ENCODE measurements at regions not wholly inside any gene's neighbourhood (a gene's known extent, or its start where the extent isn't known, plus 50 kb on each side); places are given as distances from the start of the nearest gene placed in this dataset.
"Not testable (repeated sequence)": the region's sequence is repeated elsewhere in the genome, so short reads cannot be mapped to it uniquely, and the experiment has no call there.

- no peaks in the 10 kb centered on the region for H3K9me3 Mint-ChIP-seq
- no peak overlapping the region for H3K27ac Mint-ChIP-seq
- no peaks in the 10 kb centered on the region for H3K36me3 Mint-ChIP-seq (ENCODE audit: low read depth)
- DNase-seq: no peak
- no peaks in the 10 kb centered on the region for H3K4me1 Mint-ChIP-seq (ENCODE audit: low read depth)
- H3K27me3 Mint-ChIP-seq: no peaks in the 10 kb centered on the region
- no peak overlapping the region for H3K4me3 Mint-ChIP-seq
Measured at GRCh38 chr14:99032759-99033158, 239.2 kb downstream of the BCL11B start.

GRCh38 chr14:99033951-99034350, 238.0 kb downstream of the BCL11B start:
- H3K4me1 Mint-ChIP-seq (ENCODE audit: low read depth): no peaks in the 10 kb centered on the region
- no peaks in the 10 kb centered on the region for H3K27me3 Mint-ChIP-seq
- no peaks in the 10 kb centered on the region for H3K36me3 Mint-ChIP-seq (ENCODE audit: low read depth)
- no peak overlapping the region for H3K4me3 Mint-ChIP-seq
- H3K27ac Mint-ChIP-seq: no peak overlapping the region
- no peaks in the 10 kb centered on the region for H3K9me3 Mint-ChIP-seq
- peak; percentile 9 for DNase-seq

GRCh38 chr14:99034711-99035171, 237.3 kb downstream of the BCL11B start:
- H3K4me1 Mint-ChIP-seq (ENCODE audit: low read depth): no peaks in the 10 kb centered on the region
- H3K4me3 Mint-ChIP-seq: no peak overlapping the region
- no peaks in the 10 kb centered on the region for H3K27me3 Mint-ChIP-seq
- no peaks in the 10 kb centered on the region for H3K36me3 Mint-ChIP-seq (ENCODE audit: low read depth)
- H3K9me3 Mint-ChIP-seq: no peaks in the 10 kb centered on the region
- DNase-seq: peak; percentile 20
- H3K27ac Mint-ChIP-seq: no peak overlapping the region

GRCh38 chr14:99035268-99035667, 236.7 kb downstream of the BCL11B start:
- DNase-seq: peak; percentile 2
- Mint-ChIP-seq H3K27ac (no peak overlapping the region), H3K36me3 (ENCODE audit: low read depth) (no peaks in the 10 kb centered on the region), H3K9me3 (no peaks in the 10 kb centered on the region), H3K4me1 (ENCODE audit: low read depth) (no peaks in the 10 kb centered on the region), H3K27me3 (no peaks in the 10 kb centered on the region), H3K4me3 (no peak overlapping the region)

DNA sequence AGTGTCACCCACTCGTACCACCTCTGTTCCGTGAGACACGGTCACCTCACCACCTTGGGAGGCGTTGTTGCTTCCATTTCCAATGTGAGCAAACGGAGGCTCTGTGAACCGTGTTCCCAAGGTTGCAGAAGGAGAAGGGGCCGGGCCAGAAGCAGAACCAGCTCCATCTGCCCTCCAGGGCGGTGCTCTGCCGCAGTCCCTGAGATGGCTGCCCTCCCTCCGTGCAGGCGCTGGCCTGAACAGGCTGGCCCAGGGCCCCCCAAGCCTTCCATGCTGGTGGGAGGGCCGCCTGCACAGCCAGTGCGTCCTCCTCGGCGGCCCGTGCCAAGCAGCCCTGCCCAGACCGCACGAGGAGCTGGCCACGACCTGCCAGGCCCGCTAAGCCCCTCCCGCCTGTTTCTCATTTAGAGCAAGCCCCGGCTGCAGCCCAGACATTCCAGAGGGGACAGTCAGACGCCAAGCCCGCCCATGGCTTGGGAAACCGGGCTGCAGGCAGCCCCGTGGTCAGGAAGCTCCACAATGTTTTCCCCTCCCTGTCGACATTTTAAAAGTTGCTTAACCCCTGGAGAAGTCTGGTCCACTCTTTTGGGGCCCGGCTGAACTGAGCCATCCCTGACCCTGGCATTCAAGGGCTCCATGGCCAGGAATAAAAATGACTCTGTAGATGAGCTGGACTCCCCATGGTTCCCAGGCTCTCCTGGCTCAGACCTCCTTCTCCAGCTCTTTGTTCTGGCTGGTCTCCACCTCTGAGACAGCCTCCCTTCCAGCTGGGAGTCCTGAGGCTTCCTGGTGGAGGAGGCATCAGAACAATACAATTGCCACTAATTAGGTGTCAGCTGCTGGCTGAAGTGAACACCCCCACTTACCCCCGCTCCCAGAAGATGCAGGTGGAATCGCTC, 236.0 kb downstream of the BCL11B start:
- no peaks in the 10 kb centered on the region for H3K9me3 Mint-ChIP-seq
- no peaks in the 10 kb centered on the region for H3K27me3 Mint-ChIP-seq
- H3K4me3 Mint-ChIP-seq: no peak overlapping the region
- no peaks in the 10 kb centered on the region for H3K4me1 Mint-ChIP-seq (ENCODE audit: low read depth)
- H3K27ac Mint-ChIP-seq: no peak overlapping the region
- H3K36me3 Mint-ChIP-seq (ENCODE audit: low read depth): no peaks in the 10 kb centered on the region
- DNase-seq: peak; percentile 11

DNA sequence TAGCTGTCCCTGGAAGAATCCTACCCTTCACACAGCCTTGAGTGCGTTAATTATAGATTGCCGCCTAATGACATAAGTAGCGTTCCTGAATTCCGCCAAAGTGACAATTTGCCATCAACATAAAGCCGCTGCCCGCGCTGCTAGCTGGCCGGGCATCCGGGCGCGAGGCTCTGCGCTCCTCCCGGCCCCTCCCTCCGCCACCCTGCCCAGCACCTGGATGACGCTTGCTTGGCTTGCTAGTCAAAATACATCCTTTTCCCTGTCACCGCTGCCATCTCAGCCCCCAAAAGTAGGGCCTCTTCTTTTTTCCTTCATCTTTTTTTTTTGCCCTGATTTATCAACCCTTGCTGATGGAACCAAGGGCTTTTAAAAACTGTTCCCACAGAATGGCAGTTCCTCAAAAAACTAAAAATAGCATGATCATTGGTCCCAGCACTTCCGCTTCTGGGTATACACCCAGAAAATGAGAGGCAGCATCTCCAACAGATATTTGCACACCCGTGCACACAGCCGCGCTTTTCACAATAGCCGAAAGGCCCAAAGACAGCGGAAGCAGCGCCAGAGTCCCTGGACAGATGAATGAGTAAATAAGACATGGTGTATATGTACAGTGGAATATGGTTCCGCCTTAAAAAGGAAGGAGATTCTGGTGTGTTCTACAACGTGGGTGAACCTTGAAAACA, 235.2 kb downstream of the BCL11B start:
- H3K36me3 Mint-ChIP-seq (ENCODE audit: low read depth): no peaks in the 10 kb centered on the region
- H3K4me1 Mint-ChIP-seq (ENCODE audit: low read depth): no peaks in the 10 kb centered on the region
- H3K4me3 Mint-ChIP-seq: no peak overlapping the region
- no peaks in the 10 kb centered on the region for H3K9me3 Mint-ChIP-seq
- no peak overlapping the region for H3K27ac Mint-ChIP-seq
- no peaks in the 10 kb centered on the region for H3K27me3 Mint-ChIP-seq
- DNase-seq: peak; percentile 20

- H3K9me3 Mint-ChIP-seq; H3K27ac Mint-ChIP-seq; H3K4me3 Mint-ChIP-seq; DNase-seq; H3K36me3 Mint-ChIP-seq (ENCODE audit: low read depth); H3K4me1 Mint-ChIP-seq (ENCODE audit: low read depth); H3K27me3 Mint-ChIP-seq: not testable (repeated sequence)
Measured at GRCh38 chr14:99037326-99037725, 234.7 kb downstream of the BCL11B start.

DNA sequence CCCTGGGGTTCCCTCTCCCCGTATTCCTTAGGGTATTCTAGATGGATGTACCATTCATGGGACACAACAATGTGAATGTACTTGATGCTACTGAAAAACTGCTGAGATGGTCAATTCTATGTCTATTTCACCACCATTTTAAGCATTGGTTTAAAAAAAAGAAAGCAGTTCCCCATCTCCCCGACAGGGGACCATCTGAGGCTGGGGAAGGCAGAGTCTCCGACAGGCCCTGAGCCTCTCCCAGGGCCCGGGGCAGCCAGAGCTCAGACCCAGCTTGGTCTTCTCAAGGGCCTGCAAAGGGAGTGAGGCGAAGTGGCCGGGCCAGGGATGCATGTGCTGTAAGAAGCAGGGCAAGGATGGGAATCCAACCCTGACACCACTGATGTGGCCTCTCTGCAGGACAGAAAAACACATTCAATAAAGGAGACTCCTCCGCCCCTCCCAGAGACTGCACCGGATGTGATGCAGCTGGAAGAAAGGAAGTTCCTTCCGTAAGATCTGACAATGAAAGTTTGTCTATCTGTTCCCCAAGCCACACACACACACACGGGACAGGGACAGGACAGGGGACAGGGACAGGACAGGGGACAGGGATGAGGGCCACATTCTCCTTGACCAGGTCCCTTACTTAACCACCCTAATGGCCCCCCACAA, 234.1 kb downstream of the BCL11B start:
- DNase-seq: no peak
- no peaks in the 10 kb centered on the region for H3K4me1 Mint-ChIP-seq (ENCODE audit: low read depth)
- H3K9me3 Mint-ChIP-seq: no peaks in the 10 kb centered on the region
- H3K36me3 Mint-ChIP-seq (ENCODE audit: low read depth): no peaks in the 10 kb centered on the region
- H3K4me3 Mint-ChIP-seq: no peak overlapping the region
- no peaks in the 10 kb centered on the region for H3K27me3 Mint-ChIP-seq
- H3K27ac Mint-ChIP-seq: no peak overlapping the region

GRCh38 chr14:99038431-99038820, 233.6 kb downstream of the BCL11B start:
- Mint-ChIP-seq H3K9me3 (no peaks in the 10 kb centered on the region), H3K4me1 (ENCODE audit: low read depth) (no peaks in the 10 kb centered on the region), H3K27ac (no peak overlapping the region), H3K4me3 (no peak overlapping the region), H3K27me3 (no peaks in the 10 kb centered on the region), H3K36me3 (ENCODE audit: low read depth) (no peaks in the 10 kb centered on the region)
- DNase-seq: no peak

GRCh38 chr14:99039331-99040041, 232.5 kb downstream of the BCL11B start:
- no peak for DNase-seq
- Mint-ChIP-seq H3K9me3 (no peaks in the 10 kb centered on the region), H3K4me1 (ENCODE audit: low read depth) (no peaks in the 10 kb centered on the region), H3K36me3 (ENCODE audit: low read depth) (no peaks in the 10 kb centered on the region), H3K27me3 (no peaks in the 10 kb centered on the region), H3K4me3 (no peak overlapping the region), H3K27ac (no peak overlapping the region)

DNA sequence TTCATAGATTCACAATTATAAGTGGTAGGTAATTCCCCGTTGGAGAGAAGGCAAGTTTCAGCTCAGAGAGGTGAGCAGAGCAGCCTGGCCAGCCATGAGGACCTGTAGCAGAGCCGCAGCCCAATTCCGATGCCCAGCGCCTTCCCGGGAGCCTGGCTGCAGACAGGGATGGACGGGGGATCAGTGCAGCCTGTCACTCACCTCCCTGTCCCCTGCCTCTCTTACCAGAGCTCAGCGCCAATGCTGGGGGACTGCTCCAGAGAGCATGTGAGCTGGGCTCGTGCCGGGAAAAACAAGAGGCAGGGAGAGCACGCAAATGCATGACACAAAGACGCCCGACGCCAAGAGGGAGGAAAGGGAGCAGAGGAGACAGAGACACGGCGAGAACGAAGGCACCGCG, 231.9 kb downstream of the BCL11B start:
- no peak overlapping the region for H3K4me3 Mint-ChIP-seq
- no peak overlapping the region for H3K27ac Mint-ChIP-seq
- peaks cover 3% of the 10 kb centered on the region for H3K9me3 Mint-ChIP-seq
- no peaks in the 10 kb centered on the region for H3K27me3 Mint-ChIP-seq
- H3K4me1 Mint-ChIP-seq (ENCODE audit: low read depth): no peaks in the 10 kb centered on the region
- no peaks in the 10 kb centered on the region for H3K36me3 Mint-ChIP-seq (ENCODE audit: low read depth)
- DNase-seq: no peak

DNA sequence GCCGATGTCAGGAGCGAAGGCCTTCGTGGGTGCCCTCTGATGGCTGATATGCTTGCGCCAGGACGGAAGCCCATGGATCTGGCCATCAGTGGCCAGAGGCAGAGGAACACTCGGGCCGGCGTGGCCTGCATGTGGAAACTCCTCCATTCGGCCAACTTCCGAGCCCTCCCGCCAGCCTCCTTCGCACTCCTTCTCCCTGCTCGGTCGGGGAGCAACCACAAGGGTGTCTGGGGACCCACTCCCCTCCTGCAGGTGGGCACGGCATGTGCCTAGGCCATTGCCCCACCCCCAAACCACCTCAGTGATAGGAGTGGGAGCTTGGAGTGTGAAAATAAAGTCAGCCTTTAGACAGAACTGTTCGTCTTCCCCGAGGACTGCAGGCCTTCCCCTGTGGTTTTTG, 231.3 kb downstream of the BCL11B start:
- peaks cover 3% of the 10 kb centered on the region for H3K9me3 Mint-ChIP-seq
- no peaks in the 10 kb centered on the region for H3K27me3 Mint-ChIP-seq
- no peaks in the 10 kb centered on the region for H3K4me1 Mint-ChIP-seq (ENCODE audit: low read depth)
- DNase-seq: no peak
- no peak overlapping the region for H3K4me3 Mint-ChIP-seq
- no peaks in the 10 kb centered on the region for H3K36me3 Mint-ChIP-seq (ENCODE audit: low read depth)
- no peak overlapping the region for H3K27ac Mint-ChIP-seq

DNA sequence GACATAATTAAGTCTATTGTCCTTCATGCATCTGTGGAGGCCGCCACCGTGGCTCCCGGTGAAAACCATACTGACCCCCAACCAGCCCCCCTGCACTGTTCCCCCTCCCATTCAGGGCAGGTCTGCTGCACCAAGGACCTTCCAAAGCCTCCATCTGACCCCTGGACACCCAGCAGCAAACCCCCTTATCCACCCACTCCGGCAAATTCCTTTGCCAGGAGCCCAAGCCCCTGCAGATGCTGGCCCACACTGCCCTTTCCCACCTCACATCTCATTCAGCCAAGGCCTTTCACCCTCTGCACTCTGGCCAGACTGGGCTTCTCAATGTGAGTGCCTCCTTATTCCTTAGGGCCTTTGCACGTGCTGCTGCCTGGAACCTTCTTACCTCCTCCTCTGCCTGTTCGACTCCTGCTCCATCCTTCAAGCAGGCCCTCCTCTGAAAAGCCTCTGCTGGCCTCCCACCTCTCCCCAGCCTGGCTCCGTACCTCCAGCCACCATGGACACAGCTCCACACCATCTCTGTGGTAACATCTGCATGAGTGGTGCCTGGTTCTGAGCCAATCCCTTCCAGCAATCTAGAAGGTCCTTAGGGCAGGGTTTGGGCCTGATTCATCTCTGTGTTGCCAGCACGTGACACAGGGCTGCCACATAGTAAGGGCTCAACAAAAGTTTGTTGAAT, 230.7 kb downstream of the BCL11B start:
- Mint-ChIP-seq H3K27me3 (no peaks in the 10 kb centered on the region), H3K4me3 (no peak overlapping the region), H3K27ac (no peak overlapping the region), H3K36me3 (ENCODE audit: low read depth) (no peaks in the 10 kb centered on the region), H3K9me3 (peaks cover 3% of the 10 kb centered on the region), H3K4me1 (ENCODE audit: low read depth) (no peaks in the 10 kb centered on the region)
- peak; percentile 15 for DNase-seq

GRCh38 chr14:99041820-99042174, 230.2 kb downstream of the BCL11B start:
- Mint-ChIP-seq H3K9me3 (peaks cover 3% of the 10 kb centered on the region), H3K27me3 (no peaks in the 10 kb centered on the region), H3K4me1 (ENCODE audit: low read depth) (peaks cover 3% of the 10 kb centered on the region), H3K4me3 (no peak overlapping the region), H3K36me3 (ENCODE audit: low read depth) (no peaks in the 10 kb centered on the region), H3K27ac (no peak overlapping the region)
- DNase-seq: peak; percentile 22
